ENCODE measurements at regions not wholly inside any gene's neighbourhood (a gene's known extent, or its start where the extent isn't known, plus 50 kb on each side); places are given as distances from the start of the nearest gene placed in this dataset.
A peak's percentile ranks its signal among the peaks of the same experiment; 100 is the strongest.

DNA sequence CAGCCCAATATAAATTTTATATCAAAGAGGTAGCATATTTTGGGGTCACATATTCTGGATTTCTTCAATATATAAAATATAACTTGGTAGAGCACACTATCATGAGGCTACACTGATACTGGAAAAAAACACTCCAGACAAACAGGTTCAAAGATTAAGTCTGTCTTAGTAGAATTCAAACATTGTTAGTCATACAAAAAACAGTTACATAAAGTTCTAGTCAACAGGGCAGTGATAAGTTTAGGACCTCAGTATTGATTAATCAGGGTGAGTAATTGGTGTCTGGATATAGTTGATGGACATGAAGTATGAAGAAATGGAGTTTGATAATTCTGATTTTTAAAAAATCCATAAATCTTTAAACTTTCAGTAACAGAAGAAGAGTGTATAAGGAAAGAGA is 1291.3 kb downstream of the FSTL5 start:
- Histone ChIP-seq H4K20me1 (ENCODE audit: insufficient read depth, low read length) (no peaks in the 10 kb centered on the region), H3K4me2 (ENCODE audit: low read length) (no peak overlapping the region), H3K4me1 (ENCODE audit: insufficient read depth, low read length) (no peaks in the 10 kb centered on the region), H3K27me3 (ENCODE audit: insufficient read depth, low read length) (no peaks in the 10 kb centered on the region), H3K27ac (ENCODE audit: low read depth, low read length) (no peak overlapping the region), H3K36me3 (ENCODE audit: insufficient read depth, low read length) (no peaks in the 10 kb centered on the region), H2AFZ (ENCODE audit: low read depth, low read length) (no peak overlapping the region), H3K79me2 (ENCODE audit: insufficient read depth, low read length) (no peaks in the 10 kb centered on the region), H3K4me3 (ENCODE audit: insufficient read depth, low read depth, low read length) (no peak overlapping the region), H3K9me3 (ENCODE audit: insufficient read depth, low read depth, low read length) (no peaks in the 10 kb centered on the region), H3K9ac (ENCODE audit: low read length) (no peak overlapping the region)
- Mint-ChIP-seq H3K4me1 (ENCODE audit: low read depth, unreplicated experiment) (peaks cover 7% of the 10 kb centered on the region), H3K27ac (ENCODE audit: unreplicated experiment) (no peak overlapping the region), H3K36me3 (ENCODE audit: low read depth, unreplicated experiment) (no peaks in the 10 kb centered on the region), H3K27me3 (ENCODE audit: low read depth, unreplicated experiment) (no peaks in the 10 kb centered on the region), H3K4me3 (ENCODE audit: unreplicated experiment) (no peak overlapping the region), H3K9me3 (ENCODE audit: unreplicated experiment) (no peaks in the 10 kb centered on the region)
- FAIRE-seq (no peak), DNase-seq (ENCODE audit: low read depth) (no peak)
- TF ChIP-seq, protein P1, sequence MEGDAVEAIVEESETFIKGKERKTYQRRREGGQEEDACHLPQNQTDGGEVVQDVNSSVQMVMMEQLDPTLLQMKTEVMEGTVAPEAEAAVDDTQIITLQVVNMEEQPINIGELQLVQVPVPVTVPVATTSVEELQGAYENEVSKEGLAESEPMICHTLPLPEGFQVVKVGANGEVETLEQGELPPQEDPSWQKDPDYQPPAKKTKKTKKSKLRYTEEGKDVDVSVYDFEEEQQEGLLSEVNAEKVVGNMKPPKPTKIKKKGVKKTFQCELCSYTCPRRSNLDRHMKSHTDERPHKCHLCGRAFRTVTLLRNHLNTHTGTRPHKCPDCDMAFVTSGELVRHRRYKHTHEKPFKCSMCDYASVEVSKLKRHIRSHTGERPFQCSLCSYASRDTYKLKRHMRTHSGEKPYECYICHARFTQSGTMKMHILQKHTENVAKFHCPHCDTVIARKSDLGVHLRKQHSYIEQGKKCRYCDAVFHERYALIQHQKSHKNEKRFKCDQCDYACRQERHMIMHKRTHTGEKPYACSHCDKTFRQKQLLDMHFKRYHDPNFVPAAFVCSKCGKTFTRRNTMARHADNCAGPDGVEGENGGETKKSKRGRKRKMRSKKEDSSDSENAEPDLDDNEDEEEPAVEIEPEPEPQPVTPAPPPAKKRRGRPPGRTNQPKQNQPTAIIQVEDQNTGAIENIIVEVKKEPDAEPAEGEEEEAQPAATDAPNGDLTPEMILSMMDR (IDR thresholded peaks at IDR 0.05; ENCODE audit: insufficient read depth, low read depth, low read length) = no peak
- no peak for TF ChIP-seq EZH2 (IDR thresholded peaks at IDR 0.05; ENCODE audit: insufficient read depth, low read length)

DNA sequence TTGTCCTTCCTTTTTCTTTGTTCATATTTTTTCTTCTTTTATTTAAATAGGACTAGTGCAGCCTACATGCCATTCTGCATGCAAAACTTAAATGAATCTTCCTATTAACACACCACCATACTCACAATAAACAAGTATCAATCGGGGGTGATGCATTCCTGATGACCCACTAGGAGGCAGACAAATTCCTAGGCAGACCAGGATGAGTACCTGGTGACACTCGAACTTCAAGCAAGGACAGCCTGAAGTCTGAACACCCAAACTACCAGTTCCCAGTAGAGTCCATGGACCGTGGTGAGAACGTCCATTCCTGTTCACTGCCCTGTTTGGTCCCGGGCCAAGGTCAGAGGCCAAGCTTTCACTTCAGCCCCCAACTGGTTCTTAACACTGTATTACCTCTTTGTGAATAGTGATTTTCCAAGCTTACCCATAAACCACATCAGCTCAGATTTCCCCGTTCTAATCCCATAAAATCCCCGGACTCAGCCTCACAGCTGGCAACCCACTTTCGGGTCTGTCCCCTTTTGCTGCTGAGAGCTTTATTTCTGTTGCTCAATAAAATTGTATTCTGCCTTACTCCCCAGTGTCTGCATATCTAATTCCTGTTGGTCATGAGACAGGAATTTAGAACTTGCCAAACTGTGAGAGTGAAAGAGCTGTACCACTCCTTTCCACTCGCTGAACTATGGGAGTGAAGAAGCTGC is 1286.6 kb downstream of the FSTL5 start:
- TF ChIP-seq, protein P1 (IDR thresholded peaks at IDR 0.05; ENCODE audit: insufficient read depth, low read depth, low read length) = no peak
- TF ChIP-seq EZH2 (IDR thresholded peaks at IDR 0.05; ENCODE audit: insufficient read depth, low read length) = no peak
- H3K9me3 Mint-ChIP-seq (ENCODE audit: unreplicated experiment) = no peaks in the 10 kb centered on the region
- H3K27ac Mint-ChIP-seq (ENCODE audit: unreplicated experiment) = peak overlapping the region; percentile 68
- peaks cover 8% of the 10 kb centered on the region for H3K4me1 Mint-ChIP-seq (ENCODE audit: low read depth, unreplicated experiment)
- DNase-seq (ENCODE audit: low read depth) (peak; percentile 0), FAIRE-seq (no peak)
- Histone ChIP-seq H3K79me2 (ENCODE audit: insufficient read depth, low read length) (no peaks in the 10 kb centered on the region), H3K36me3 (ENCODE audit: insufficient read depth, low read length) (no peaks in the 10 kb centered on the region), H3K4me1 (ENCODE audit: insufficient read depth, low read length) (no peaks in the 10 kb centered on the region), H3K27me3 (ENCODE audit: insufficient read depth, low read length) (no peaks in the 10 kb centered on the region), H3K4me3 (ENCODE audit: insufficient read depth, low read depth, low read length) (no peak overlapping the region), H2AFZ (ENCODE audit: low read depth, low read length) (no peak overlapping the region), H3K4me2 (ENCODE audit: low read length) (no peak overlapping the region), H3K9me3 (ENCODE audit: insufficient read depth, low read depth, low read length) (no peaks in the 10 kb centered on the region), H3K27ac (ENCODE audit: low read depth, low read length) (no peak overlapping the region), H3K9ac (ENCODE audit: low read length) (no peak overlapping the region), H4K20me1 (ENCODE audit: insufficient read depth, low read length) (no peaks in the 10 kb centered on the region)
- H3K27me3 Mint-ChIP-seq (ENCODE audit: low read depth, unreplicated experiment) = no peaks in the 10 kb centered on the region
- no peaks in the 10 kb centered on the region for H3K36me3 Mint-ChIP-seq (ENCODE audit: low read depth, unreplicated experiment)
- no peak overlapping the region for H3K4me3 Mint-ChIP-seq (ENCODE audit: unreplicated experiment)

DNA sequence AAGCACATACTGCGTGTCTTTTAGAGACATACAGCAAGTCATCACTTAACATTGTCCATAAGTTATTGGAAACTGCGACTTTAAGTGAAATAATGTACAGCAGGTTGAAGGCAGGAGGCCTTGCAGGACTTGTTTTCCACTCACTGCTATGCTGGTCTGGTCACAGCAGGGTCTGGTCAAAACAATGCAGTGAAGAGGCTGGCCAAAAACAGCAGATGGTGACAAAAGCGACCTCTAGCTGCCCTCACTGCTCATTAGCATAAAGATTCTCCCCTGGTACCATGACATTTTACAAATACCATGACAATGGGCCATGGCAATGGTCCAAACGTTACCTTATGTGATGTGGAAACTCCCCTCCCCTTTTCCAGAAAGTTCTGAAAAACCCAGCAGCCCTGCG is 1283.6 kb downstream of the FSTL5 start:
- Histone ChIP-seq H3K36me3 (ENCODE audit: insufficient read depth, low read length) (no peaks in the 10 kb centered on the region), H3K4me1 (ENCODE audit: insufficient read depth, low read length) (no peaks in the 10 kb centered on the region), H4K20me1 (ENCODE audit: insufficient read depth, low read length) (no peaks in the 10 kb centered on the region), H3K4me2 (ENCODE audit: low read length) (no peak overlapping the region), H3K9ac (ENCODE audit: low read length) (no peak overlapping the region), H3K79me2 (ENCODE audit: insufficient read depth, low read length) (no peaks in the 10 kb centered on the region), H3K27ac (ENCODE audit: low read depth, low read length) (no peak overlapping the region), H2AFZ (ENCODE audit: low read depth, low read length) (no peak overlapping the region), H3K27me3 (ENCODE audit: insufficient read depth, low read length) (no peaks in the 10 kb centered on the region), H3K4me3 (ENCODE audit: insufficient read depth, low read depth, low read length) (no peak overlapping the region), H3K9me3 (ENCODE audit: insufficient read depth, low read depth, low read length) (no peaks in the 10 kb centered on the region)
- Mint-ChIP-seq H3K27me3 (ENCODE audit: low read depth, unreplicated experiment) (no peaks in the 10 kb centered on the region), H3K9me3 (ENCODE audit: unreplicated experiment) (no peaks in the 10 kb centered on the region), H3K36me3 (ENCODE audit: low read depth, unreplicated experiment) (no peaks in the 10 kb centered on the region), H3K27ac (ENCODE audit: unreplicated experiment) (no peak overlapping the region), H3K4me3 (ENCODE audit: unreplicated experiment) (no peak overlapping the region), H3K4me1 (ENCODE audit: low read depth, unreplicated experiment) (peaks cover 8% of the 10 kb centered on the region)
- no peak for TF ChIP-seq EZH2 (IDR thresholded peaks at IDR 0.05; ENCODE audit: insufficient read depth, low read length)
- TF ChIP-seq, protein P1 (IDR thresholded peaks at IDR 0.05; ENCODE audit: insufficient read depth, low read depth, low read length) = no peak
- FAIRE-seq = no peak
- DNase-seq (ENCODE audit: low read depth) = no peak
